Immature natural killer cell (primary cell): ENCODE measurements at regions not wholly inside any gene's neighbourhood (a gene's known extent, or its start where the extent isn't known, plus 50 kb on each side); places are given as distances from the start of the nearest gene placed in this dataset.
"Not testable (repeated sequence)": the region's sequence is repeated elsewhere in the genome, so short reads cannot be mapped to it uniquely, and the experiment has no call there.

Source experiments
- DNase-seq, 3 donors: peaks; one replicate each; pipeline ENCODE4 v3.0.0; 2022; ENCODE audit warnings: mixed read lengths in 1 of 3
- H3K27ac Mint-ChIP-seq, 6 donors: one replicate each; pipeline ENCODE4 v1.8.0; 2020; ENCODE audit warnings: mixed read lengths in 6 of 6, mild to moderate bottlenecking in 5 of 6, inconsistent platforms in 4 of 6, moderate library complexity in 3 of 6
- H3K27me3 Mint-ChIP-seq, 3 donors: one replicate each; pipeline ENCODE4 v1.8.0; 2020 to 2021; ENCODE audit warnings: low read depth in 3 of 3, mild to moderate bottlenecking in 3 of 3, mixed read lengths in 3 of 3, moderate library complexity in 3 of 3, inconsistent platforms in 1 of 3
- H3K36me3 Mint-ChIP-seq, 3 donors: one replicate each; pipeline ENCODE4 v1.8.0; 2020; ENCODE audit warnings: mixed read lengths in 3 of 3, inconsistent platforms in 2 of 3, mild to moderate bottlenecking in 2 of 3
- H3K4me1 Mint-ChIP-seq, 2 donors: one replicate each; pipeline ENCODE4 v1.8.0; 2020; ENCODE audit warnings: inconsistent platforms in 2 of 2, mild to moderate bottlenecking in 2 of 2, mixed read lengths in 2 of 2, moderate library complexity in 1 of 2
- H3K4me3 Mint-ChIP-seq, 5 donors: one replicate each; pipeline ENCODE4 v1.8.0; 2020; ENCODE audit warnings: mild to moderate bottlenecking in 5 of 5, mixed read lengths in 5 of 5, inconsistent platforms in 3 of 5, moderate library complexity in 3 of 5
- H3K9me3 Mint-ChIP-seq, 6 donors: one replicate each; pipeline ENCODE4 v1.8.0; 2020; ENCODE audit warnings: mild to moderate bottlenecking in 6 of 6, mixed read lengths in 6 of 6, inconsistent platforms in 4 of 6, moderate library complexity in 3 of 6

DNA sequence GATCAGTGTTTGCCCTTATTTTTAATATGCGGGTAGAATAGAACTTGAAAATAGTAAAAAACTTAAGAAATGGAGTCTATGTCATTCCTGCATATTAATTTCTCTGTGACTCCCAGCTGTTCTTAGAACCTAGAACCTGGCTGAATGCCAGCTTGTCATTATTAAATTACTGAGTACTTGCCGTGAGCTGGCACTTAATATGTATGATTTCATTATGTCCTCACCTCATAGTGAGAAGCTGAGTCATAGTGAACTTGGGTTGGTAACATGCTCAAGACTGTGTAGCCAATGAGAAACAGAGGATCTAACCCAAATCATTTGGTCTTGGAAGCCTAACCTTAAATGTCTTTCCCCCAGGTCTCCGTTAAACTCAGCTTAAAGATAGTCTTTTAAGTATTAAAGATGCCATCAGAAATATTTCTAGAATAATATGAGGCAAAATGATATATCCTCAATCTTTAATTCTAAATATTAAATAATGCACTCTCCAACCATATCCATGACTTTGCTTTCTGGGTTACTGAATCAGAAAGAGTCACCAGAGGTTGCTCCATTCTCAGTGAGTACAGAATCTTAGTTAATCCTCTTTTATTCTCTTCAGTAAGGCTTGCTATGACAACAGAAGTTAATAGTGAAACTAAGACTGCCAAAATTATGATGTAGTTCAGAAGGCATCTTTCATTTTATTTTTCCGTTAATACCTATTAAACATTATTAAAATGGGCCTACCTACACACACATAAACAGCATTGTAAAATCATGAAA is 58.6 kb upstream of the TLL1 start:
- DNase-seq = no peak
- no peaks in the 10 kb centered on the region for H3K27me3 Mint-ChIP-seq
- no peak overlapping the region for H3K27ac Mint-ChIP-seq
- H3K4me3 Mint-ChIP-seq = no peak overlapping the region
- H3K4me1 Mint-ChIP-seq = no peaks in the 10 kb centered on the region
- H3K9me3 Mint-ChIP-seq = peaks cover 8 to 30% (median 12%) of the 10 kb centered on the region in 6 donors
- no peaks in the 10 kb centered on the region for H3K36me3 Mint-ChIP-seq

- not testable (repeated sequence) for H3K36me3 Mint-ChIP-seq
Measured at GRCh38 chr4:165819126-165819525, 53.9 kb upstream of the TLL1 start.

More at GRCh38 chr4:165819126-165819525, 53.9 kb upstream of the TLL1 start:
- not testable (repeated sequence) for H3K4me1 Mint-ChIP-seq, H3K27me3 Mint-ChIP-seq, H3K4me3 Mint-ChIP-seq, H3K27ac Mint-ChIP-seq, DNase-seq
- H3K9me3 Mint-ChIP-seq = peaks cover 10 to 46% (median 17%) of the 10 kb centered on the region in 6 donors
